ENCODE measurements at regions not wholly inside any gene's neighbourhood (a gene's known extent, or its start where the extent isn't known, plus 50 kb on each side); places are given as distances from the start of the nearest gene placed in this dataset.
"Not testable (repeated sequence)": the region's sequence is repeated elsewhere in the genome, so short reads cannot be mapped to it uniquely, and the experiment has no call there.

DNA sequence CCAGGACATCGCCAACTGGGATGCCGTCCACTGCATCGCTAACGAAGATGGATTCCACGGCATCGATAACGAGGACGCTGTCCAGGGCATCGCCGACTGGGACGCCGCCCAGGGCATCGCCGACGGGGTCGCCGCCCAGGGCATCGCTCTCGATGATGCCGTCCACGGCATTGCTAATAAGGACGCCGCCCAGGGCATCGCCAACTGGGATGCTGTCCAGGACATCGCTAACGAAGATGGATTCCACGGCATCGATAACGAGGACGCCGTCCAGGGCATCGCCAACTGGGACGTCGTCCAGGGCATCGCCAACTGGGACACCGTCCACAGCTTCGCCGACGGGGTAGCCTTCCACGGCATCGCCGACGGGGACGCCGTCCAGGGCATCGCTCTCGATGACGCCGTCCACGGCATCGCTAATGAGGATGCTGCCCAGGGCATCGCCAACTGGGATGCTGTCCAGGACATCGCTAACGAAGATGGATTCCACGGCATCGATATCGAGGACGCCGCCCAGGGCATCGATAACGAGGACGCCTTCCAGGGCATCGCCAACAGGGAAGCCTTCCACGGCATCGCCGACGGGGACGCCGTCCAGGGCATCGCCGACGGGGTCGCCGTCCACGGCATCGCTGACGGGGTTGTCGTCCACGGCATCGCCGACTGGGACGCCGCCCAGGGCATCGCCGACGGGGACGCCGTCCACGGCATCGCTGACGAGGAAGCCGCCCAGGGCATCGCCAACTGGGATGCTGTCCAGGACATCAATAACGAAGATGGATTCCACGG is 948.4 kb downstream of the TUBA3C start:
- no peaks in the 10 kb centered on the region for H3K27me3 Mint-ChIP-seq
- peaks cover 61% of the 10 kb centered on the region for H3K9me3 Mint-ChIP-seq
- no peaks in the 10 kb centered on the region for H3K4me1 Mint-ChIP-seq (ENCODE audit: low read depth)
- no peak overlapping the region for H3K4me3 Mint-ChIP-seq
- H3K36me3 Mint-ChIP-seq (ENCODE audit: low read depth), result no peaks in the 10 kb centered on the region
- no peak overlapping the region for H3K27ac Mint-ChIP-seq
- intact Hi-C loops (cut with micrococcal nuclease), result no loop called here

DNA sequence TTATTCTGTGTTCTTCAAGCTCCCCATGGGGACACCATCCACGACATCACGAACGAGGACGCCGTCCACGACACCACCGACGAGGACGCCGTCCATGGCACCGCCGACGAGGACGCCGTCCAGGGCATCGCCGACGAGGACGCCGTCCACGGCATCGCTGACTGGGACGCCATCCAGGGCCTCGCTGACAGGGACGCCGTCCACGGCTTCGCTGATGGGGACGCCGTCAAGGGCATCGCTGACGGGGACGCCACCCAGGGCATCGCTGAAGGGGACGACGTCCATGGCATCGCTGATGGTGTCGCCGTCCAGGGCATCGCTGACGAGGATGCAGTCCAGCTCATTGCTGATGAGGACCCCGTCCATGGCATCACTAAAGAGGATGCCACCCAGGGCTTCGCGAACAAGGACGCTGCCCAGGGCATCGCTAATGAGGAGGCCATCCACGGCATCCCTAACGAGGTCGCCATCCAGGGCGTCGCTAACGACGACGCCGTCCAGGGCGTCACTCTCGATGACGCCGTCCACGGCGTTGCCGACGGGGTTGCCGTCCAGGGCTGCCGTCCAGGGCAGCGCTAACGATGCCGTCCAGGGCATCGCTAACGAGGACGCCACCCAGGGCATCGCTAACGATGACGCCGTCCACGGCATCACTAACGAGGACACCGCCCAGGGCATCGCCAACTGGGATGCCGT is 949.2 kb downstream of the TUBA3C start:
- Mint-ChIP-seq H3K27ac (no peak overlapping the region), H3K4me1 (ENCODE audit: low read depth) (no peaks in the 10 kb centered on the region), H3K9me3 (peaks cover 61% of the 10 kb centered on the region), H3K36me3 (ENCODE audit: low read depth) (no peaks in the 10 kb centered on the region), H3K27me3 (no peaks in the 10 kb centered on the region), H3K4me3 (no peak overlapping the region)
- intact Hi-C loops (cut with micrococcal nuclease), result no loop called here

DNA sequence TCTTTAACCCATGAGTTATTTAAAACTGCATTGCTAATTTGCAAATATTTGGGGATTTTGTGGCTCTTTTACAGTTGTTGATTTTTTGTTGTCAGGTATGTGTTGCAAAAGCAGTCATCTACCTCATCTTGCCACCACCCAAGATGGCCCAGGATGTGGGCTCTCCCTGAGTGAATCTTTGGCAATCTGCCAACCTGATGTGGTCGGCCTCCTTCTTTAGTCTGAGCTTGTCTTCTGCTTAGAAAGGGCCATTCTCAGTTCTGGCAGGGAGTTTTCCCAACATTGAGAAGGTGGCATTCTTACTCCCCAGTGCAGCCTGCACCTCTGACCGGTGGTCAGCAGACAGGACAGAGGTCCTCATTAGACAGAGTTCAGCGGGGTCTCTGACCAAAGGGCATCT is 957.2 kb downstream of the TUBA3C start:
- intact Hi-C loops (cut with micrococcal nuclease); H3K27ac Mint-ChIP-seq; H3K4me3 Mint-ChIP-seq; H3K4me1 Mint-ChIP-seq (ENCODE audit: low read depth); H3K36me3 Mint-ChIP-seq (ENCODE audit: low read depth); H3K27me3 Mint-ChIP-seq: not testable (repeated sequence)
- H3K9me3 Mint-ChIP-seq, result peaks cover 43% of the 10 kb centered on the region

DNA sequence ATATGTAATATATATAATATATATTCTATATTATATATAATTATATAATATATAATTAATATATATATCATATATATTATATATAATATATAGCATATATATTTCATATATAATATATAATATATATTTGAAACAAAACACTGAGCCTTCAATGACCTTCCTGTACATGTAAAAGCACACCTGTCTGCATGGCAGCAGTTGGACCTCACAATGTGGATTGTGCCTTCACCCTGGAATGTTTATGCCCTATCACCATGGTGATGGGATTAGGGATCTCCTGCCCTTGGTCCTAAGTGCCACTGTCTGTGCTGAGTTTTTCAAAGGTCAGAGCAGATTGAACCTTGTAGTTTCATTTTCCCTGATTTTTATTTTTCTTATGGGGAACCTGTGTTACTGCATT is 966.9 kb downstream of the TUBA3C start:
- H3K4me1 Mint-ChIP-seq (ENCODE audit: low read depth); H3K27ac Mint-ChIP-seq; intact Hi-C loops (cut with micrococcal nuclease); H3K27me3 Mint-ChIP-seq; H3K36me3 Mint-ChIP-seq (ENCODE audit: low read depth); H3K4me3 Mint-ChIP-seq: not testable (repeated sequence)
- H3K9me3 Mint-ChIP-seq, result peaks cover 24% of the 10 kb centered on the region

DNA sequence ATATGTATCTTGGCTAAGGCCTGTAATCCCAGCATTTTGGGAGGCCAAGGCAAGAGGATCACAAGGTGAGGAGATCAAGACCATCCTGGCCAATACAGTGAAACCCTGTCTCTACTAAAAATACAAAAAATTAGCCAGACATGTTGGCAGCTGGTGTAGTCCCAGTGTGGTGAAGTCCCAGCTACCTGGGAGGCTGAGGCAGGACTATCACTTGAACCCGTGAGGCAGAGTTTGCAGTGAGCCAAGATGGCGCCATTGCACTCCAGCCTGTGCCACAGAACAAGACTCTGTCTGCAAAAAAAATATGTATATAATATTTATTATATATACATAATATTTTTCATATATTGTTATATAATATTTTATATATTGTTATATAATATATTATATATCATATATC is 968.1 kb downstream of the TUBA3C start:
- intact Hi-C loops (cut with micrococcal nuclease); H3K4me1 Mint-ChIP-seq (ENCODE audit: low read depth); H3K4me3 Mint-ChIP-seq; H3K27ac Mint-ChIP-seq; H3K36me3 Mint-ChIP-seq (ENCODE audit: low read depth); H3K27me3 Mint-ChIP-seq: not testable (repeated sequence)
- peaks cover 19% of the 10 kb centered on the region for H3K9me3 Mint-ChIP-seq

DNA sequence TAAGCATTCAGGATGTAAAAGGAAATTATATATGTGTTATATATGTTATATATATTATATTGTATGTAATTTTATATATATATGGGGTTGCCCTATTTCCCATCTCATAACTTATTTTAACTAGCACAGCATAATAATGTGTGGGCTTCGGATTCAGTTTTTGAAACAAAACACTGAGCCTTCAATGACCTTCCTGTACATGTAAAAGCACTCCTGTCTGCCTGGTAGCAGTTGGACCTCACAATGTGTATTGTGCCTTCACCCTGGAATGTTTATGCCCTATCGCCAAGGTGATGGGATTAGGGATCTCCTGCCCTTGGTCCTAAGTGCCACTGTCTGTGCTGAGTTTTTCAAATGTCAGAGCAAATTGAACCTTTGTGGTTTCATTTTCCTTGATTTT is 968.8 kb downstream of the TUBA3C start:
- Mint-ChIP-seq H3K9me3 (peaks cover 19% of the 10 kb centered on the region), H3K4me1 (ENCODE audit: low read depth) (no peaks in the 10 kb centered on the region), H3K27ac (no peak overlapping the region), H3K27me3 (no peaks in the 10 kb centered on the region), H3K36me3 (ENCODE audit: low read depth) (no peaks in the 10 kb centered on the region), H3K4me3 (no peak overlapping the region)
- intact Hi-C loops (cut with micrococcal nuclease), result no loop called here

DNA sequence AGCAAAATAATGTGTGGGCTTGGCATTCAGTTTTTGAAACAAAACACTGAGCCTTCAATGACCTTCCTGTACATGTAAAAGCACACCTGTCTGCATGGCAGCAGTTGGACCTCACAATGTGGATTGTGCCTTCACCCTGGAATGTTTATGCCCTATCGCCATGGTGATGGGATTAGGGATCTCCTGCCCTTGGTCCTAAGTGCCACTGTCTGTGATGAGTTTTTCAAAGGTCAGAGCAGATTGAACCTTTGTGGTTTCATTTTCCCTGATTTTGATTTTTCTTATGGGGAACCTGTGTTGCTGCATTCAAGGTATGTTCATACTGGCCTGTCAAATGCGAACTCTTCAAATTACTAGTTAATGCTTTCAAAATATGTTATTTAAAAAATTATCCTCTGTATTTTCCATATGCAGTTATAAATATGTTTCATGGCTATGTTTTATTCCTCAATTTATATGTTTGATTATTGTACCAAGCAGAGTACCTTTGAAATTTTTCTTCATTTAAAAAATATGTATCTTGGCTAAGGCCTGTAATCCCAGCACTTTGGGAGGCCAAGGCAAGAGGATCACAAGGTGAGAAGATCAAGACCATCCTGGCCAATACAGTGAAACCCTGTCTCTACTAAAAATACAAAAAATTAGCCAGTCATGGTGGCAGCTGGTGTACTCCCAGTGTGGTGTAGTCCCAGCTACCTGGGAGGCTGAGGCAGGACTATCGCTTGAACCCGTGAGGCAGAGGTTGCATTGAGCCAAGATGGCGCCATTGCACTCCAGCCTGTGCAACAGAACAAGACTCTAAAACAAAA is 969.7 kb downstream of the TUBA3C start:
- intact Hi-C loops (cut with micrococcal nuclease); H3K4me1 Mint-ChIP-seq (ENCODE audit: low read depth): not testable (repeated sequence)

DNA sequence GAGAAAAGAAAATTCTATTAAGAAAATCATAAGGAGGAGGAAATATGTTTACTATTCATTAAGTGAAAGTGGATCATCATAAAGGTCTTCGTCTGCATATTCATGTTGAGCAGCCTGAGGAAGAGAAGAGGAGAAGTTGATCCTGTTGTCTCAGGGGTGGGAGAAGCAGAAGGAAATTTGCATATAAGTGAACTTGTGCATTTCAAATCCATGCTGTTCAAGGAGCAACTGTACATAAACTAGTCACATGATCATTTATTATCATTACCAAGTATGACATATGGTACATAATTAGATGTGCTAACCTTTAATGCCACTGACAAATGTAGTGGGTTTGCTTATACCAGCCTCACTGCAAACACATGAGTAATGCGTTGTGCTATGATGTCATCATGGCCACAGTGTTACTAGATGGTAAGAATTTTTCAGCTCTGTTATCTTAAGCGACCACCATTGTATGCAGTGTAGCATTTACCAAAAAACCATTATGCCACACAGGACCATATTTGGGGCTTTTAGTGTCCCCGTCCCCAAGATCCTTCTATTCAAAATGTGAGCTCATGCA is 976.9 kb downstream of the TUBA3C start:
- H3K27ac Mint-ChIP-seq; H3K4me3 Mint-ChIP-seq; H3K36me3 Mint-ChIP-seq (ENCODE audit: low read depth); H3K4me1 Mint-ChIP-seq (ENCODE audit: low read depth); intact Hi-C loops (cut with micrococcal nuclease); H3K27me3 Mint-ChIP-seq: not testable (repeated sequence)
- peaks cover 25% of the 10 kb centered on the region for H3K9me3 Mint-ChIP-seq

More for the DNA sequence above, 969.7 kb downstream of the TUBA3C start:
- not testable (repeated sequence) for H3K27ac Mint-ChIP-seq; H3K27me3 Mint-ChIP-seq; H3K36me3 Mint-ChIP-seq (ENCODE audit: low read depth); H3K4me3 Mint-ChIP-seq
- peaks cover 19% of the 10 kb centered on the region for H3K9me3 Mint-ChIP-seq

DNA sequence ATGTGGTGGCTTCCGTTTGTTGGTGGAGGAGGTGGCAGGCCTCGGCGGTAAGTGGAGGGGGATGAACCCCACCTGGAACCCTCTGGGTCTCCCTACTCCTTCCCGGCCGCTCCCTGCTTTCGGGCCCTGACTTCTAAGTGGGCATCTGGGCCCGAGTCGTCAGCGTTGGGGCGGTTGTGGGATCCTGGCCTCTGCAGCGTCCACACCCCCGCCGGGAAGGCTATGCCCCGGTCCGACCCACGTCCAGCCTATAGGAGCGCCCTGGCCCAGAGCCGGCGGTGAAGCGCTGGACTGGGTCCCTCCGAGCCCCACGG is 986.3 kb downstream of the TUBA3C start:
- H3K4me1 Mint-ChIP-seq (ENCODE audit: low read depth); H3K36me3 Mint-ChIP-seq (ENCODE audit: low read depth); H3K27me3 Mint-ChIP-seq; intact Hi-C loops (cut with micrococcal nuclease); H3K4me3 Mint-ChIP-seq; H3K27ac Mint-ChIP-seq: not testable (repeated sequence)
- H3K9me3 Mint-ChIP-seq, result peaks cover 49% of the 10 kb centered on the region

DNA sequence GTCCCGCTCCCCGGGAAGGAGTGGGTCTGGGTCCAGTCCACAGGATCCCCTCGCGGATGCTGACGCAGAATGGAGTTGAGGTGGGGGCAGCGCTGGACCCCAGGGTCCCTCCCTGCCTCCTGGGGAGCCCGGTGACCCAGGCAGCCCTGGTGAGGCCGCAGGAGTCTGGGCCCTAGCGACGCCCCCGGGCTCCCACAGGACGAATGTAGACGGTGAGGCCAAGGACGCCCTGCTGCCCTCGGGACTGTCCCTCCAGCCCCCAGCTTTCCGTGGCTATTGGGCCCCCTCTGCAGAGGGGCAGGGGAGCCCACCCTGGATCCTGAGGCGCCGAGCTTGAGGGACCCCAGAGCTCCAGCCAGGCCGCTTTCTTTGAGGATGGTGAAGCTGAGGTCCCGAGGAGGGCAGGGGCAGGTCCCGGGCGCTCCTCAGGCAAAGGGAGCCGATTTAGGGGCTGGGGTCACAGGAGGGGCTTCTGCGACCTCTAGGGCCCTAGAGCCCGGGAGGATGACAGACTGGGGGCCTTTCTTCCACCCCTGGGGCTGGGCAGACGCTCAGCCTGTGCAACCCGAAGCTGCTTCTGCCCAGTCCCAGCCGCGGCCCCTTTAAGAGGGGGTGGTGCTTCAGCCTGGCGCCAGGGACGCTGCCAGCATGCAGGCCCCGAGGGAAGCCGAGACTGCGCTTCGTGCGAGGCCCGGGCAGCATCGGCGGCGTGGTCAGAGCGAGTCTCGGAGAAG is 986.8 kb downstream of the TUBA3C start:
- H3K27ac Mint-ChIP-seq; H3K36me3 Mint-ChIP-seq (ENCODE audit: low read depth); H3K4me1 Mint-ChIP-seq (ENCODE audit: low read depth); H3K4me3 Mint-ChIP-seq; H3K27me3 Mint-ChIP-seq; intact Hi-C loops (cut with micrococcal nuclease): not testable (repeated sequence)
- H3K9me3 Mint-ChIP-seq, result peaks cover 49% of the 10 kb centered on the region

DNA sequence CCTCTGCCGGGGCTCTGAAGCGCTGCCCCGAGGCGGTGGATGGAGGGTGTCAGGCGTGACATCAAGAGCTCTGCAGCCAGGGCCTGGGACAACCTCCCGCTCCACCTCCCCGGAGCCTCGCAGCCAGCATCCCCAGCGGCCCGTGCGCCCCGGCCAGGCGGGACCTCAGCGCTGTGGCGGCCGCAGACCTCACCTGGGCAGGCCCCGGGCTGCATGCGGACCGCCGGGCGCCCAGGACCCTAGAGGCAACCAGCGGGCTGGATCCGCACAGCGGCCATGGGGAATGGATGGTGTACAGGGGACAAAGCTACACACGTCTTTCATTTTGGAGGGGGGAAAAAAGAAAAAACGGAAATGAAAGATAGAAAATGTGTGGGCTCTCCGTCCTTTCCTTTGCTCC is 987.5 kb downstream of the TUBA3C start:
- intact Hi-C loops (cut with micrococcal nuclease); H3K4me3 Mint-ChIP-seq; H3K4me1 Mint-ChIP-seq (ENCODE audit: low read depth); H3K27ac Mint-ChIP-seq; H3K36me3 Mint-ChIP-seq (ENCODE audit: low read depth); H3K27me3 Mint-ChIP-seq: not testable (repeated sequence)
- peaks cover 53% of the 10 kb centered on the region for H3K9me3 Mint-ChIP-seq
